ENCODE measurements at regions not wholly inside any gene's neighbourhood (a gene's known extent, or its start where the extent isn't known, plus 50 kb on each side); places are given as distances from the start of the nearest gene placed in this dataset.

DNA sequence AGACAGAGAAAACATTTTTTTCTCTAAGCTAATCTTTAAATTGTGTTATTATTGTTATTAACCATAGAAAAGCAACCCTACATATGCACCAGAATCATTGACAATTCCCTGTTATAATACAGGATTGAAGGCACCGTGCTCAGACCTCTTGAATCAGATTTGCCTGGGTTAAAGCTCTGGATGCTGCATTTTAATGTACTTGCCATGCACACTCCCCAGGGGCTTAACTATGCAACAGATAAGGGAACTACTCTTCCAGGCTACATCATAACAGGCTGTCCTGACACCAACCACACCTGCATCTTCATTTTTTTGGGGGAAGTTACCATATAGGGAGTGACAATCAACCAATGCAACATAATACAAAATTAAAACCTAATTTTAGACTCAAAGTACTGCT, 1187.6 kb upstream of the CDH8 start:
- no peak overlapping the region for H3K27ac ChIP-seq
- H3K27me3 ChIP-seq (ENCODE audit: insufficient read depth, low read depth, severe bottlenecking), result no peaks in the 10 kb centered on the region
- TF ChIP-seq, protein P1, sequence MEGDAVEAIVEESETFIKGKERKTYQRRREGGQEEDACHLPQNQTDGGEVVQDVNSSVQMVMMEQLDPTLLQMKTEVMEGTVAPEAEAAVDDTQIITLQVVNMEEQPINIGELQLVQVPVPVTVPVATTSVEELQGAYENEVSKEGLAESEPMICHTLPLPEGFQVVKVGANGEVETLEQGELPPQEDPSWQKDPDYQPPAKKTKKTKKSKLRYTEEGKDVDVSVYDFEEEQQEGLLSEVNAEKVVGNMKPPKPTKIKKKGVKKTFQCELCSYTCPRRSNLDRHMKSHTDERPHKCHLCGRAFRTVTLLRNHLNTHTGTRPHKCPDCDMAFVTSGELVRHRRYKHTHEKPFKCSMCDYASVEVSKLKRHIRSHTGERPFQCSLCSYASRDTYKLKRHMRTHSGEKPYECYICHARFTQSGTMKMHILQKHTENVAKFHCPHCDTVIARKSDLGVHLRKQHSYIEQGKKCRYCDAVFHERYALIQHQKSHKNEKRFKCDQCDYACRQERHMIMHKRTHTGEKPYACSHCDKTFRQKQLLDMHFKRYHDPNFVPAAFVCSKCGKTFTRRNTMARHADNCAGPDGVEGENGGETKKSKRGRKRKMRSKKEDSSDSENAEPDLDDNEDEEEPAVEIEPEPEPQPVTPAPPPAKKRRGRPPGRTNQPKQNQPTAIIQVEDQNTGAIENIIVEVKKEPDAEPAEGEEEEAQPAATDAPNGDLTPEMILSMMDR (IDR thresholded peaks at IDR 0.05; ENCODE audit: low read depth, low read length), result no peak
- no peak for DNase-seq
- H3K9me3 ChIP-seq (ENCODE audit: severe bottlenecking), result no peaks in the 10 kb centered on the region
- H3K36me3 ChIP-seq, result no peaks in the 10 kb centered on the region
- no peak overlapping the region for H3K4me3 ChIP-seq (ENCODE audit: low read depth, low read length)

DNA sequence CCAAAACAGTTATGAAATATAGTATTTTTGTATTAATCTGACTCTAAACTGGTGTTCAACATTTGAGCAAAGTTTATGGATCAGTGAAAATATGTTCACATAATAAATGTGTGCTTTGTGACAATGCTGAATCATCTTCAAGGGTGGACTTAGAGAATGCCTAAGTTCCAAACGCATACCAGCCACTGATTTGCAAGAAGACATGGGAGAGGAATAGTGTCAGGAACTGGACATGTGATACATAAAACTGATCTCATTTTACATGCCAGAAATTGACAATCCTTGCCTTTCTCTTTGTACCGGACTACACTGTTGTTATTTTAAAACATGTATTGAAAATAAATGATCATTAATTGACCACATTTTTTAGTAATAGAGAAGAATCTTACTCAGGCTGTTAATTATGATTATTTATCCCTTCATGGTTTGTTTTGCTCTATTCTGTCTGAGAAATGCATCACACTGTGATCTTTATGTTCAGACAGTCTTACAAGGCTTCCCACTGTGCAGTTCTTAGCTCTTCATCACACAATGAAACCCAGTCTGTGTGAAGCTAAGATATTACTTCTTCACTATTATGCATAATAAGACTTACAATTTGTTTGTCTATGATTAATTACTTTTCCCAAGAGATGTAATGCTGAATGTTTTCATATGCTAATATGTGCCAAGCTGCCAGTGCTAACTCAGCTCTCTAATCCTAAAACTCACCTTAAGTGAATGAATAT, 1180.6 kb upstream of the CDH8 start:
- no peak overlapping the region for H3K27ac ChIP-seq
- H3K4me3 ChIP-seq (ENCODE audit: low read depth, low read length), result no peak overlapping the region
- H3K27me3 ChIP-seq (ENCODE audit: insufficient read depth, low read depth, severe bottlenecking), result no peaks in the 10 kb centered on the region
- TF ChIP-seq, protein P1 (IDR thresholded peaks at IDR 0.05; ENCODE audit: low read depth, low read length), result no peak
- DNase-seq, result no peak
- H3K36me3 ChIP-seq, result no peaks in the 10 kb centered on the region
- no peaks in the 10 kb centered on the region for H3K9me3 ChIP-seq (ENCODE audit: severe bottlenecking)

DNA sequence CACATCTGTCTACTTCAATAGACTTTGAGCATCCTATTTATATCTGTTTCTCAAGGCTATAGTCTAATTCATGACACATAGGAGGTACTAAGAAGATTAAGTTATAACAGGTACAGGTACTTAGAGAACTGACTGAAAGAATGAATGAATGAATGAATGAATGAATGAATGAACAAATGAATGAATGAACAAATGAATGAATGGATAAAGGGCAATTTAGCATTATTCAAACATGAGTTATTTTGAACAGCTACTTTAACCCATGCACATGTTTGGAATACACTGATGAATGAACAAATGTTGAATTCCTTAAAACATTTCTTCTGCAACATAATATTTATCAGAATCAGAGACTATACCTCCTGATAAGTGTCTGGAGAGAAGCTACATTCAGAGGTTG, 1165.6 kb upstream of the CDH8 start:
- no peak overlapping the region for H3K27ac ChIP-seq
- no peak for DNase-seq
- H3K9me3 ChIP-seq (ENCODE audit: severe bottlenecking), result no peaks in the 10 kb centered on the region
- H3K27me3 ChIP-seq (ENCODE audit: insufficient read depth, low read depth, severe bottlenecking), result peaks cover 3% of the 10 kb centered on the region
- H3K4me3 ChIP-seq (ENCODE audit: low read depth, low read length), result no peak overlapping the region
- no peaks in the 10 kb centered on the region for H3K36me3 ChIP-seq
- TF ChIP-seq, protein P1 (IDR thresholded peaks at IDR 0.05; ENCODE audit: low read depth, low read length), result no peak

GRCh38 chr16:63200940-63201339, 1164.7 kb upstream of the CDH8 start:
- Histone ChIP-seq H3K9me3 (ENCODE audit: severe bottlenecking) (no peaks in the 10 kb centered on the region), H3K27ac (no peak overlapping the region), H3K36me3 (no peaks in the 10 kb centered on the region), H3K4me3 (ENCODE audit: low read depth, low read length) (no peak overlapping the region), H3K27me3 (ENCODE audit: insufficient read depth, low read depth, severe bottlenecking) (peaks cover 3% of the 10 kb centered on the region)
- TF ChIP-seq, protein P1 (IDR thresholded peaks at IDR 0.05; ENCODE audit: low read depth, low read length), result no peak
- no peak for DNase-seq

DNA sequence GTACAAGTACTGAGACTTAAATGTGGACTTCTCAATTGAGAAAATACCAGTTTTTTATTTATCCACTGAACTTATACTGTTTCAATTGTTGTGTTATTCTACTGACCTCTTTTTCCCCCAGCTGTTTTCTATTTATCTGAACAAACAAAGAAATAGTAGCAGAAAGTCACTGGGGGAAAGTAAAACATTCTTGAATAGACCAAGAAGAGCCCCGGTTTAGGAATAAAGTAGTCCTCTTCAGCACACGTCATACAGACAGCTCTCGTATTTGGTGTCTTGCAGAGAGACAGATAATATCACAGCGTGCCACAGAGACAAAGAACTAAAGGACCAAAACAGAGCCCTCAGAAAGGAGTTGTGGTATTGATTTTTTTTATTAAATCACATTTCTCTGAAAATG, 1159.1 kb upstream of the CDH8 start:
- DNase-seq, result no peak
- Histone ChIP-seq H3K27me3 (ENCODE audit: insufficient read depth, low read depth, severe bottlenecking) (peaks cover 7% of the 10 kb centered on the region), H3K9me3 (ENCODE audit: severe bottlenecking) (no peaks in the 10 kb centered on the region), H3K36me3 (no peaks in the 10 kb centered on the region), H3K27ac (no peak overlapping the region), H3K4me3 (ENCODE audit: low read depth, low read length) (no peak overlapping the region)
- TF ChIP-seq, protein P1 (IDR thresholded peaks at IDR 0.05; ENCODE audit: low read depth, low read length), result no peak

DNA sequence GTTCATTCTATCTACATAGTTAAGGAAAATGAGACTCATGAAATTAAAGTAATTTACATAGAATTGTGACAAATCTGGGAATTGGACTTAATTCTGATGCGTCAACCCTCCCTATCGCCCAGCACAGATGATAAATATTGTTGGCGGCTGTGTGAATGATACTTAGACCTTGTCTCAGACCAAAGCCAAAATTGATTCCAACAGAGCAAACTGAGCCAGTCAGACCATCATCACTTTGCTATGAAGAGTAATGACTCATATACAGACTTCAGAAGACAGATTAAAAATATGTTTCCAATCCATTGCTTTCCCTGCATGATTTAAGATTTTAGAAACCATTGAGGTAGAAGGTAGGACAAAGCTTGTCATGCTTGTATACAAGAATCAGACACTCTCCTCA, 1156.7 kb upstream of the CDH8 start:
- Histone ChIP-seq H3K4me3 (ENCODE audit: low read depth, low read length) (no peak overlapping the region), H3K9me3 (ENCODE audit: severe bottlenecking) (no peaks in the 10 kb centered on the region), H3K36me3 (no peaks in the 10 kb centered on the region), H3K27me3 (ENCODE audit: insufficient read depth, low read depth, severe bottlenecking) (peaks cover 7% of the 10 kb centered on the region), H3K27ac (no peak overlapping the region)
- no peak for DNase-seq
- TF ChIP-seq, protein P1 (IDR thresholded peaks at IDR 0.05; ENCODE audit: low read depth, low read length), result no peak
